ENCODE measurements at regions not wholly inside any gene's neighbourhood (a gene's known extent, or its start where the extent isn't known, plus 50 kb on each side); places are given as distances from the start of the nearest gene placed in this dataset.
"Not testable (repeated sequence)": the region's sequence is repeated elsewhere in the genome, so short reads cannot be mapped to it uniquely, and the experiment has no call there.

GRCh38 chr7:106523482-106523881 lies 137.5 kb downstream of the CCDC71L start:
- no peak for DNase-seq (ENCODE audit: low read depth)

- no peak for DNase-seq (ENCODE audit: low read depth)
Observed at GRCh38 chr7:106522696-106523095, 138.3 kb downstream of the CCDC71L start.

GRCh38 chr7:106521541-106521940 lies 139.4 kb downstream of the CCDC71L start:
- DNase-seq (ENCODE audit: low read depth) = no peak

- no peak for DNase-seq (ENCODE audit: low read depth)
Observed at GRCh38 chr7:106520962-106521514, 139.9 kb downstream of the CCDC71L start.

- no peak for DNase-seq (ENCODE audit: low read depth)
Observed at GRCh38 chr7:106518967-106519366, 142.0 kb downstream of the CCDC71L start.

GRCh38 chr7:106518239-106518638 lies 142.7 kb downstream of the CCDC71L start:
- DNase-seq (ENCODE audit: low read depth) = no peak

- DNase-seq (ENCODE audit: low read depth) = no peak
Observed at GRCh38 chr7:106517508-106517907, 143.4 kb downstream of the CCDC71L start.

GRCh38 chr7:106515321-106515720 lies 145.6 kb downstream of the CCDC71L start:
- no peak for DNase-seq (ENCODE audit: low read depth)

GRCh38 chr7:106514881-106515280 lies 146.1 kb downstream of the CCDC71L start:
- DNase-seq (ENCODE audit: low read depth) = no peak

GRCh38 chr7:106512217-106512616 lies 148.7 kb downstream of the CCDC71L start:
- DNase-seq (ENCODE audit: low read depth) = no peak

GRCh38 chr7:106504645-106505044 lies 156.3 kb downstream of the CCDC71L start:
- DNase-seq (ENCODE audit: low read depth) = no peak

- DNase-seq (ENCODE audit: low read depth) = no peak
Observed at GRCh38 chr7:106504207-106504606, 156.8 kb downstream of the CCDC71L start.

GRCh38 chr7:106503626-106504025 lies 157.3 kb downstream of the CCDC71L start:
- no peak for DNase-seq (ENCODE audit: low read depth)

- no peak for DNase-seq (ENCODE audit: low read depth)
Observed at GRCh38 chr7:106501605-106502580, 159.1 kb downstream of the CCDC71L start.

GRCh38 chr7:106499897-106500296 lies 161.1 kb downstream of the CCDC71L start:
- no peak for DNase-seq (ENCODE audit: low read depth)

- not testable (repeated sequence) for DNase-seq (ENCODE audit: low read depth)
Observed at GRCh38 chr7:106498005-106498404, 163.0 kb downstream of the CCDC71L start.

GRCh38 chr7:106493041-106493731 lies 167.8 kb downstream of the CCDC71L start:
- no peak for DNase-seq (ENCODE audit: low read depth)

GRCh38 chr7:106488465-106488864 lies 172.5 kb downstream of the CCDC71L start:
- DNase-seq (ENCODE audit: low read depth) = no peak

GRCh38 chr7:106487892-106488291 lies 173.1 kb downstream of the CCDC71L start:
- DNase-seq (ENCODE audit: low read depth) = no peak

- DNase-seq (ENCODE audit: low read depth) = no peak
Observed at GRCh38 chr7:106486331-106486730, 174.6 kb downstream of the CCDC71L start.

- no peak for DNase-seq (ENCODE audit: low read depth)
Observed at GRCh38 chr7:106485919-106486318, 175.0 kb downstream of the CCDC71L start.

GRCh38 chr7:106485031-106485551 lies 175.9 kb downstream of the CCDC71L start:
- DNase-seq (ENCODE audit: low read depth) = no peak

- DNase-seq (ENCODE audit: low read depth) = no peak
Observed at GRCh38 chr7:106484562-106484961, 176.4 kb downstream of the CCDC71L start.

Measured in stimulated activated CD8-positive, alpha-beta memory T cell treated with anti-CD3 and anti-CD28 coated beads, Interleukin-12 subunit alpha, Interleukin-12 subunit beta, amount 100 ng/mL, for 1 hour (primary cell).